Suprapubic skin (tissue), 3 donors: ENCODE measurements at regions not wholly inside any gene's neighbourhood (a gene's known extent, or its start where the extent isn't known, plus 50 kb on each side); places are given as distances from the start of the nearest gene placed in this dataset.

Experiments used
- POLR2A ChIP-seq, 2 donors: fragments of 450-650 bp; IDR thresholded peaks; one replicate each; pipeline ENCODE4 v1.6.1; 2017; ENCODE audit warnings: antibody characterized with exemption in 2 of 2, mild to moderate bottlenecking in 2 of 2, moderate library complexity in 2 of 2
- TF ChIP-seq, protein P1 (sequence below), 2 donors: fragments of 200-600 bp in 1 of 2; fragments of 450-650 bp in 1 of 2; sonication (generic) in 1 of 2; IDR thresholded peaks; one replicate each; pipeline ENCODE4 v1.5.1; 2016 to 2019; ENCODE audit warnings: antibody characterized with exemption in 2 of 2, mild to moderate bottlenecking in 1 of 2, moderate library complexity in 1 of 2

DNA sequence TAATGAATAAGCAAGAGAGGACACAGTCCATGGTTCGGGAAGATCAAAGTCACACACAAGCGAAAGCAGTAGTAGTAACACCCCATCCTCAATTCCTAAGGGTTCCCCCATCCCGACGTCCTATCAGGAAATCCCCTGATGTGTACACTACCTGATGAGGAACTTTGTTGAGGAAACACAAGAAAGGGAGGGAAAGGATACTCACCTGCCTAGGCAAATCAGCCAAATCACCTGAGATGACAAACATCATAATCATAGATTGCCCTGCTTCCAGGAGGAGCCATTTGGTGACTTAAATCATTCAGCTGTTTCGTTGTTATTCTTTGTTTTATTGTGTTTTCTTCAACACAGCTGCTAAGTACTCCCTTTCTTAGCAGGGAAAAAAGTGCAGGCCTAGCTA lies 55.5 kb upstream of the SPOPL start:
- TF ChIP-seq, protein P1, sequence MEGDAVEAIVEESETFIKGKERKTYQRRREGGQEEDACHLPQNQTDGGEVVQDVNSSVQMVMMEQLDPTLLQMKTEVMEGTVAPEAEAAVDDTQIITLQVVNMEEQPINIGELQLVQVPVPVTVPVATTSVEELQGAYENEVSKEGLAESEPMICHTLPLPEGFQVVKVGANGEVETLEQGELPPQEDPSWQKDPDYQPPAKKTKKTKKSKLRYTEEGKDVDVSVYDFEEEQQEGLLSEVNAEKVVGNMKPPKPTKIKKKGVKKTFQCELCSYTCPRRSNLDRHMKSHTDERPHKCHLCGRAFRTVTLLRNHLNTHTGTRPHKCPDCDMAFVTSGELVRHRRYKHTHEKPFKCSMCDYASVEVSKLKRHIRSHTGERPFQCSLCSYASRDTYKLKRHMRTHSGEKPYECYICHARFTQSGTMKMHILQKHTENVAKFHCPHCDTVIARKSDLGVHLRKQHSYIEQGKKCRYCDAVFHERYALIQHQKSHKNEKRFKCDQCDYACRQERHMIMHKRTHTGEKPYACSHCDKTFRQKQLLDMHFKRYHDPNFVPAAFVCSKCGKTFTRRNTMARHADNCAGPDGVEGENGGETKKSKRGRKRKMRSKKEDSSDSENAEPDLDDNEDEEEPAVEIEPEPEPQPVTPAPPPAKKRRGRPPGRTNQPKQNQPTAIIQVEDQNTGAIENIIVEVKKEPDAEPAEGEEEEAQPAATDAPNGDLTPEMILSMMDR (IDR thresholded peaks at IDR 0.05): no peak
- TF ChIP-seq POLR2A (IDR thresholded peaks at IDR 0.05): no peak
